Vagina (tissue), 2 donors: ENCODE measurements at regions not wholly inside any gene's neighbourhood (a gene's known extent, or its start where the extent isn't known, plus 50 kb on each side); places are given as distances from the start of the nearest gene placed in this dataset.

ENCODE experiments used
- CTCF ChIP-seq, 3 experiments: fragments of 450-650 bp in 2 of 3; fragments of 200-600 bp in 1 of 3; sonication (generic) in 1 of 3; IDR thresholded peaks; one replicate each; pipeline ENCODE4 v1.5.1; 2017 to 2019; ENCODE audit warnings: antibody characterized with exemption in 3 of 3, mild to moderate bottlenecking in 2 of 3, moderate library complexity in 2 of 3
- POLR2A ChIP-seq, 2 donors: fragments of 450-650 bp; IDR thresholded peaks; one replicate each; pipeline ENCODE4 v1.6.1; 2017; ENCODE audit warnings: antibody characterized with exemption in 2 of 2, mild to moderate bottlenecking in 2 of 2, moderate library complexity in 2 of 2

GRCh38 chr10:64454962-64455361 is 933.8 kb downstream of the REEP3 start:
- TF ChIP-seq CTCF (IDR thresholded peaks at IDR 0.05), result no peak
- TF ChIP-seq POLR2A (IDR thresholded peaks at IDR 0.05), result no peak
